GM18511 (cell line): ENCODE measurements at regions not wholly inside any gene's neighbourhood (a gene's known extent, or its start where the extent isn't known, plus 50 kb on each side); places are given as distances from the start of the nearest gene placed in this dataset.

ENCODE experiments used
- ATAC-seq: cut with Tn5 transposase; IDR thresholded peaks from one replicate; pipeline ENCODE4 v1.9.1; 2021; ENCODE audit warnings: mild to moderate bottlenecking, moderate library complexity; ENCODE audit not compliant: unreplicated experiment

GRCh38 chr12:115659422-115659821, 618.1 kb downstream of the MED13L start:
- ATAC-seq = no peak

GRCh38 chr12:115657081-115658013, 620.1 kb downstream of the MED13L start:
- no peak for ATAC-seq

GRCh38 chr12:115650026-115650425, 627.5 kb downstream of the MED13L start:
- no peak for ATAC-seq

- no peak for ATAC-seq
These were observed 629.0 kb downstream of the MED13L start for GRCh38 chr12:115648463-115648862.

- no peak for ATAC-seq
These were observed 631.3 kb downstream of the MED13L start for GRCh38 chr12:115646210-115646609.

- no peak for ATAC-seq
These were observed 636.6 kb downstream of the MED13L start for GRCh38 chr12:115640929-115641328.

- no peak for ATAC-seq
These were observed 637.9 kb downstream of the MED13L start for GRCh38 chr12:115639648-115640012.

- no peak for ATAC-seq
These were observed 638.5 kb downstream of the MED13L start for GRCh38 chr12:115638733-115639647.

- ATAC-seq = no peak
These were observed 640.9 kb downstream of the MED13L start for GRCh38 chr12:115636546-115636945.

GRCh38 chr12:115632308-115632707, 645.2 kb downstream of the MED13L start:
- no peak for ATAC-seq

- ATAC-seq = no peak
These were observed 647.4 kb downstream of the MED13L start for GRCh38 chr12:115630136-115630535.

- no peak for ATAC-seq
These were observed 651.3 kb downstream of the MED13L start for GRCh38 chr12:115626210-115626609.

- no peak for ATAC-seq
These were observed 653.6 kb downstream of the MED13L start for GRCh38 chr12:115623764-115624334.

GRCh38 chr12:115623275-115623674, 654.2 kb downstream of the MED13L start:
- no peak for ATAC-seq

- no peak for ATAC-seq
These were observed 656.7 kb downstream of the MED13L start for GRCh38 chr12:115620816-115621215.

- ATAC-seq = no peak
These were observed 657.6 kb downstream of the MED13L start for GRCh38 chr12:115619889-115620288.

GRCh38 chr12:115619061-115619460, 658.4 kb downstream of the MED13L start:
- ATAC-seq = no peak

- ATAC-seq = no peak
These were observed 659.4 kb downstream of the MED13L start for GRCh38 chr12:115618105-115618504.

- no peak for ATAC-seq
These were observed 660.1 kb downstream of the MED13L start for GRCh38 chr12:115617391-115617790.

GRCh38 chr12:115611477-115611876, 666.0 kb downstream of the MED13L start:
- no peak for ATAC-seq

- no peak for ATAC-seq
These were observed 668.1 kb downstream of the MED13L start for GRCh38 chr12:115609347-115609746.
